GM12864 (cell line): ENCODE measurements at regions not wholly inside any gene's neighbourhood (a gene's known extent, or its start where the extent isn't known, plus 50 kb on each side); places are given as distances from the start of the nearest gene placed in this dataset.

Experiments
- DNase-seq: peaks from one replicate; pipeline ENCODE4 v3.0.0-alpha.2; 2011; ENCODE audit warnings: low read depth
- H3K4me3 ChIP-seq: 2 replicates; pipeline ENCODE4 v1.5.1; 2011; ENCODE audit warnings: mild to moderate bottlenecking, low read depth, low read length, control low read depth
- TF ChIP-seq, protein P1 (sequence below): IDR thresholded peaks from 2 replicates; pipeline ENCODE4 v1.5.1; 2011; ENCODE audit warnings: low read depth, mild to moderate bottlenecking, moderate library complexity, low read length, control low read depth, inconsistent platforms; ENCODE audit errors: missing control alignments

DNA sequence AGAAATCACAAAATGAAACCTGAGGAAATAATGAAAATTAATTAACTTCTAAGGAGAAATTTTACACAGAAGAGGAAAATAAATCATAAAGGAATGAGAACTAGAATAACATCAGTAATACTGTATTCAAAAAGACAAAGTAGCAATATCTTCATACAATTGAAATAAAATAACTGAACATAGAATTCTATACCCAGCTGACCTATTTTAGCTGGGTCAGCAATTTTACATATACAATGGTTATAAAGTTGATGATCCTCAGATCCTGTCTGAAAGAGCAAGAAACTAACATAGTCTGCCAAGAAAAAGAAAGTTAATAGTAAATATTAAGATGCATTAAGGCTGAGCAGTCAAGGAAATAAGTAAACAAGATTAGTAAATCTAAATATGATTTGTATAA lies 93.0 kb upstream of the P3H2 start:
- TF ChIP-seq, protein P1, sequence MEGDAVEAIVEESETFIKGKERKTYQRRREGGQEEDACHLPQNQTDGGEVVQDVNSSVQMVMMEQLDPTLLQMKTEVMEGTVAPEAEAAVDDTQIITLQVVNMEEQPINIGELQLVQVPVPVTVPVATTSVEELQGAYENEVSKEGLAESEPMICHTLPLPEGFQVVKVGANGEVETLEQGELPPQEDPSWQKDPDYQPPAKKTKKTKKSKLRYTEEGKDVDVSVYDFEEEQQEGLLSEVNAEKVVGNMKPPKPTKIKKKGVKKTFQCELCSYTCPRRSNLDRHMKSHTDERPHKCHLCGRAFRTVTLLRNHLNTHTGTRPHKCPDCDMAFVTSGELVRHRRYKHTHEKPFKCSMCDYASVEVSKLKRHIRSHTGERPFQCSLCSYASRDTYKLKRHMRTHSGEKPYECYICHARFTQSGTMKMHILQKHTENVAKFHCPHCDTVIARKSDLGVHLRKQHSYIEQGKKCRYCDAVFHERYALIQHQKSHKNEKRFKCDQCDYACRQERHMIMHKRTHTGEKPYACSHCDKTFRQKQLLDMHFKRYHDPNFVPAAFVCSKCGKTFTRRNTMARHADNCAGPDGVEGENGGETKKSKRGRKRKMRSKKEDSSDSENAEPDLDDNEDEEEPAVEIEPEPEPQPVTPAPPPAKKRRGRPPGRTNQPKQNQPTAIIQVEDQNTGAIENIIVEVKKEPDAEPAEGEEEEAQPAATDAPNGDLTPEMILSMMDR: no peak
- DNase-seq: no peak
- no peak overlapping the region for H3K4me3 ChIP-seq

DNA sequence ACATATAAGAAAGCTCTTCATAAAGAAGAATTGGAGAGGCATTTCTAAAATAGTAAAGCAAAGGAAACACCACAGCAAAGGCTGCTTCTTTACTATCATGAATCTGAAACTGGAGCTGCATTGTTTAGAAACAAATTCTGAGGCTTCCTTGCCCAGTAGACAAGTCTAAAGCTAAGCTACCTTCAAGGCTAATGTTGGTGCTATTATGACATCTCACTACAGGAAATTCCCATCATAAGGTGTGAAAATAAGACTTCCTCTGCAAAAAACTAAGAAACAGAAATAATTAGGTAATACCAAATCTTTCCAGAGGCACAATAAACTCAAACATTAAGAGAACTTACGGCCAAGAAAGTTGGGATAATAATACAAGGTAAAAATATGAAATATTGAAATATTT lies 89.9 kb upstream of the P3H2 start:
- no peak for DNase-seq
- TF ChIP-seq, protein P1: no peak
- no peak overlapping the region for H3K4me3 ChIP-seq

DNA sequence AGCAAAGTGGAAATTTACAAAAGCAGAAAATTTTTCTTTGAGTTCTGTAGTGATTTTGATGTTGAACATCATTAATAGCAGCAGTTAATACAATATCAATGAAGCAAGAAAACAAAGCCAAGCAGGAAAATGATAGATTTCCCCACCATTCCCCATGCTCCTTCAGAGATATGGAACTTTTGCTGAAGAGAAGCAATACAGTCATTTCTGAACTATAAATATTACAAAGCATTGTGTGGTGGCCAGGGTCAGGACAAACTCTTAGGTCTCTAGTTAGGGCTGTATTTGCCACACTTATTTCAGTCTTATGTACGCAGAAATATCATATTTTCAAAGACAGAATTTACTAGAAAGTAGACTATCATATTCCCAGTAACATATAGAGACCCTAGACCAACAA lies 88.8 kb upstream of the P3H2 start:
- no peak for DNase-seq
- H3K4me3 ChIP-seq: no peak overlapping the region
- TF ChIP-seq, protein P1: no peak

- no peak overlapping the region for H3K4me3 ChIP-seq
- TF ChIP-seq, protein P1: no peak
- DNase-seq: no peak
These were observed 87.5 kb upstream of the P3H2 start for GRCh38 chr3:190208196-190208595.

GRCh38 chr3:190205739-190206138 lies 85.0 kb upstream of the P3H2 start:
- no peak overlapping the region for H3K4me3 ChIP-seq
- TF ChIP-seq, protein P1: no peak
- no peak for DNase-seq

DNA sequence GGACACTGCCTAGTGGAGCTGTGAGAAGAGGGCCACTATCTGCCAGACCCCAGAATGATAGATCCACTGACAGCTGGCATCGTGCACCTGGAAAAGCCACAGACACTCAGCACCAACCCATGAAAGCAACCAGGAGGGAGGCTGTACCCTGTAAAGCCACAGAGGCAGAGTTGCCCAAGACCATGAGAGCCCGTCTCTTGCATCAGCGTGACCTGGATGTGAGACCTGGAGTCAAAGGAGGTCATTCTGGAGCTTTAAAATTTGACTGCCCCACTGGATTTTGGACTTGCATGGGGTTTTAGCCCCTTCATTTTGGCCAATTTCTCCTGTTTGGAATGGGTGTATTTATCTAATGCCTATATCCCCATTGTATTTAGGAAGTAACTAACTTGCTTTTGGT lies 83.5 kb upstream of the P3H2 start:
- H3K4me3 ChIP-seq: no peak overlapping the region
- no peak for DNase-seq
- TF ChIP-seq, protein P1: no peak

- TF ChIP-seq, protein P1: no peak
- H3K4me3 ChIP-seq: no peak overlapping the region
- no peak for DNase-seq
These were observed 76.7 kb upstream of the P3H2 start for GRCh38 chr3:190197346-190197763.
